ENCODE measurements at regions not wholly inside any gene's neighbourhood (a gene's known extent, or its start where the extent isn't known, plus 50 kb on each side); places are given as distances from the start of the nearest gene placed in this dataset.

- Histone ChIP-seq H3K9ac (ENCODE audit: insufficient read depth in 1 of 2, low read length in 2 of 2) (no peak overlapping the region), H3K4me3 (no peak overlapping the region), H3K9me3 (ENCODE audit: control insufficient read depth in 4 of 4, insufficient read depth in 3 of 4, low read length in 3 of 4) (no peaks in the 10 kb centered on the region), H3K27me3 (ENCODE audit: control insufficient read depth in 3 of 3, insufficient read depth in 3 of 3, low read length in 2 of 3) (no peaks in the 10 kb centered on the region), H3K36me3 (ENCODE audit: control insufficient read depth in 4 of 4, insufficient read depth in 4 of 4, low read length in 4 of 4) (no peaks in the 10 kb centered on the region), H3K27ac (ENCODE audit: low read depth in 1 of 2, low read length in 1 of 2) (no peak overlapping the region), H3K4me1 (ENCODE audit: control insufficient read depth in 5 of 5, insufficient read depth in 5 of 5, low read length in 5 of 5) (no peaks in the 10 kb centered on the region)
- TF ChIP-seq CTCF (IDR thresholded peaks at IDR 0.05; ENCODE audit: control extremely low read depth, extremely low read depth): no peak
- WGBS, 2 donors: 66 to 74% methylated on average over 3 of the region's 3 CpGs
- no peak for ATAC-seq (ENCODE audit: insufficient read depth, low FRiP score)
- DNase-seq: no peak
These were observed 69.4 kb upstream of the STXBP5L start for GRCh38 chr3:120838441-120839091.

GRCh38 chr3:120839120-120839519 lies 68.9 kb upstream of the STXBP5L start:
- WGBS, 2 donors: 41 to 43% methylated on average over 4 of the region's 4 CpGs
- no peak overlapping the region for H3K4me3 ChIP-seq
- no peaks in the 10 kb centered on the region for H3K4me1 ChIP-seq (ENCODE audit: control insufficient read depth in 5 of 5, insufficient read depth in 5 of 5, low read length in 5 of 5)

GRCh38 chr3:120841264-120841663 lies 66.7 kb upstream of the STXBP5L start:
- H3K27ac ChIP-seq (ENCODE audit: low read depth in 1 of 2, low read length in 1 of 2): no peak overlapping the region
- no peaks in the 10 kb centered on the region for H3K9me3 ChIP-seq (ENCODE audit: control insufficient read depth in 4 of 4, insufficient read depth in 3 of 4, low read length in 3 of 4)
- no peaks in the 10 kb centered on the region for H3K27me3 ChIP-seq (ENCODE audit: control insufficient read depth in 3 of 3, insufficient read depth in 3 of 3, low read length in 2 of 3)
- WGBS, 2 donors: 95 to 99% methylated on average over 1 of the region's 1 CpG
- ATAC-seq (ENCODE audit: insufficient read depth, low FRiP score) (no peak), DNase-seq (no peak)
- no peak overlapping the region for H3K9ac ChIP-seq (ENCODE audit: insufficient read depth in 1 of 2, low read length in 2 of 2)
- no peak overlapping the region for H3K4me3 ChIP-seq
- H3K4me1 ChIP-seq (ENCODE audit: control insufficient read depth in 5 of 5, insufficient read depth in 5 of 5, low read length in 5 of 5): no peaks in the 10 kb centered on the region
- TF ChIP-seq CTCF (IDR thresholded peaks at IDR 0.05; ENCODE audit: control extremely low read depth, extremely low read depth): no peak
- no peaks in the 10 kb centered on the region for H3K36me3 ChIP-seq (ENCODE audit: control insufficient read depth in 4 of 4, insufficient read depth in 4 of 4, low read length in 4 of 4)

More at GRCh38 chr3:120839120-120839519, 68.9 kb upstream of the STXBP5L start:
- Histone ChIP-seq H3K27ac (ENCODE audit: low read depth in 1 of 2, low read length in 1 of 2) (no peak overlapping the region), H3K9me3 (ENCODE audit: control insufficient read depth in 4 of 4, insufficient read depth in 3 of 4, low read length in 3 of 4) (no peaks in the 10 kb centered on the region), H3K27me3 (ENCODE audit: control insufficient read depth in 3 of 3, insufficient read depth in 3 of 3, low read length in 2 of 3) (no peaks in the 10 kb centered on the region), H3K36me3 (ENCODE audit: control insufficient read depth in 4 of 4, insufficient read depth in 4 of 4, low read length in 4 of 4) (no peaks in the 10 kb centered on the region), H3K9ac (ENCODE audit: insufficient read depth in 1 of 2, low read length in 2 of 2) (no peak overlapping the region)
- no peak for ATAC-seq (ENCODE audit: insufficient read depth, low FRiP score)
- DNase-seq: no peak
- no peak for TF ChIP-seq CTCF (IDR thresholded peaks at IDR 0.05; ENCODE audit: control extremely low read depth, extremely low read depth)

- Histone ChIP-seq H3K9ac (ENCODE audit: insufficient read depth in 1 of 2, low read length in 2 of 2) (no peak overlapping the region), H3K27ac (ENCODE audit: low read depth in 1 of 2, low read length in 1 of 2) (no peak overlapping the region), H3K4me3 (no peak overlapping the region), H3K36me3 (ENCODE audit: control insufficient read depth in 4 of 4, insufficient read depth in 4 of 4, low read length in 4 of 4) (no peaks in the 10 kb centered on the region), H3K9me3 (ENCODE audit: control insufficient read depth in 4 of 4, insufficient read depth in 3 of 4, low read length in 3 of 4) (no peaks in the 10 kb centered on the region), H3K27me3 (ENCODE audit: control insufficient read depth in 3 of 3, insufficient read depth in 3 of 3, low read length in 2 of 3) (no peaks in the 10 kb centered on the region), H3K4me1 (ENCODE audit: control insufficient read depth in 5 of 5, insufficient read depth in 5 of 5, low read length in 5 of 5) (no peaks in the 10 kb centered on the region)
- DNase-seq (no peak), ATAC-seq (ENCODE audit: insufficient read depth, low FRiP score) (no peak)
- no peak for TF ChIP-seq CTCF (IDR thresholded peaks at IDR 0.05; ENCODE audit: control extremely low read depth, extremely low read depth)
- WGBS, 2 donors: 55 to 76% methylated on average over 2 of the region's 2 CpGs
These were observed 61.9 kb upstream of the STXBP5L start for GRCh38 chr3:120846073-120846472.

All from lung (tissue), 11 donors.